ENCODE measurements at regions not wholly inside any gene's neighbourhood (a gene's known extent, or its start where the extent isn't known, plus 50 kb on each side); places are given as distances from the start of the nearest gene placed in this dataset.

- Histone ChIP-seq H3K36me3 (ENCODE audit: control insufficient read depth, insufficient read depth, low read length) (no peaks in the 10 kb centered on the region), H3K4ac (ENCODE audit: low read depth, low read length) (no peak overlapping the region), H3K27ac (ENCODE audit: insufficient read depth, low read length) (no peak overlapping the region), H3K9me3 (ENCODE audit: control insufficient read depth, insufficient read depth, low read length) (no peaks in the 10 kb centered on the region), H2AK5ac (ENCODE audit: low read depth, low read length) (no peak overlapping the region), H3K23ac (ENCODE audit: low read depth, low read length) (no peak overlapping the region), H4K8ac (ENCODE audit: low read depth in 2 of 2, low read length in 2 of 2) (no peak overlapping the region), H3K27me3 (ENCODE audit: control insufficient read depth, insufficient read depth, low read length) (no peaks in the 10 kb centered on the region), H2AFZ (replicated peaks; ENCODE audit: low read length, poor library complexity) (no peak overlapping the region), H2BK20ac (ENCODE audit: low read depth, low read length) (no peak overlapping the region), H3K79me1 (ENCODE audit: low read depth in 1 of 2, low read length in 2 of 2) (no peaks in the 10 kb centered on the region), H3K56ac (ENCODE audit: extremely low read depth, insufficient read depth, low read length) (no peak overlapping the region), H3K14ac (replicated peaks; ENCODE audit: low read depth, low read length) (no peak overlapping the region), H2AK9ac (replicated peaks; ENCODE audit: low read depth, low read length, poor library complexity) (no peak overlapping the region), H2BK120ac (ENCODE audit: low read depth, low read length) (no peak overlapping the region), H2BK15ac (ENCODE audit: low read depth, low read length) (no peak overlapping the region), H3K4me2 (ENCODE audit: low read depth, low read length) (no peak overlapping the region), H3K4me1 (ENCODE audit: control insufficient read depth, insufficient read depth, low read length) (no peaks in the 10 kb centered on the region), H3K9ac (ENCODE audit: low read depth, low read length) (no peak overlapping the region), H3K4me3 (ENCODE audit: insufficient read depth, low read depth, low read length) (no peak overlapping the region), H3K18ac (ENCODE audit: low read depth, low read length) (no peak overlapping the region), H2BK5ac (ENCODE audit: low read depth, low read length, poor library complexity, severe bottlenecking) (no peak overlapping the region), H4K20me1 (ENCODE audit: insufficient read depth, low read length) (no peaks in the 10 kb centered on the region), H4K5ac (ENCODE audit: low read depth, low read length) (no peak overlapping the region), H4K91ac (ENCODE audit: insufficient read depth, low read depth, low read length) (no peak overlapping the region), H3K9me1 (ENCODE audit: insufficient read depth, low read length) (no peaks in the 10 kb centered on the region)
- ATAC-seq (ENCODE audit: low read depth) (no peak), DNase-seq (no peak)
- POLR2A ChIA-PET (ENCODE audit: unreplicated experiment) = no interaction called here
- CTCF ChIA-PET = no interaction called here
- WGBS, 2 experiments (ENCODE audit: extremely low coverage in 2 of 2, insufficient read length in 1 of 2) = 100% methylated on average over 1 of the region's 2 CpGs; no CpG with 5 or more reads in 1 of the 2 experiments
- TF ChIP-seq ELK1 (IDR thresholded peaks at IDR 0.05; ENCODE audit: borderline replicate concordance, low read depth, low read length) (no peak), MXI1 (IDR thresholded peaks at IDR 0.05; ENCODE audit: borderline replicate concordance, low read depth, low read length) (no peak), CEBPB (IDR thresholded peaks at IDR 0.05; ENCODE audit: low read depth, low read length) (no peak), RAD21 (IDR thresholded peaks at IDR 0.05; ENCODE audit: low read length) (no peak), BHLHE40 (IDR thresholded peaks at IDR 0.05; ENCODE audit: low read depth, low read length) (no peak), MAZ (IDR thresholded peaks at IDR 0.05; ENCODE audit: borderline replicate concordance, low read depth, low read length) (no peak), USF2 (IDR thresholded peaks at IDR 0.05; ENCODE audit: low read depth, low read length) (no peak), NFE2L2 (IDR thresholded peaks at IDR 0.05; ENCODE audit: low read depth, low read length) (no peak), SMC3 (IDR thresholded peaks at IDR 0.05; ENCODE audit: low read depth, low read length) (no peak), RCOR1 (IDR thresholded peaks at IDR 0.05; ENCODE audit: insufficient replicate concordance, low read length) (no peak), FOS (IDR thresholded peaks at IDR 0.05; ENCODE audit: low read depth, low read length) (no peak), POLR2A (IDR thresholded peaks at IDR 0.05; ENCODE audit: low read depth, low read length) (no peak), CTCF (conservative IDR thresholded peaks at IDR 0.05; ENCODE audit: low read depth, low read length) (no peak)
- in situ Hi-C loops (cut with MboI; ENCODE audit: low sequenced_read_pairs) (no loop called here), intact Hi-C loops (cut with micrococcal nuclease) (no loop called here), dilution Hi-C loops (cut with HindIII; ENCODE audit: low sequenced_read_pairs, unreplicated experiment) (no loop called here)
- no TSS peak for BruUV-seq (replicated peaks)
Observed at GRCh38 chr10:9015447-9015846, 961.0 kb downstream of the GATA3 start.

Measured in IMR-90 (cell line).